ENCODE measurements at regions not wholly inside any gene's neighbourhood (a gene's known extent, or its start where the extent isn't known, plus 50 kb on each side); places are given as distances from the start of the nearest gene placed in this dataset.

- TF ChIP-seq CTCF (IDR thresholded peaks at IDR 0.05) (no peak), POLR2A (IDR thresholded peaks at IDR 0.05) (no peak)
These were observed 380.8 kb downstream of the FBXW7 start for GRCh38 chr4:152155070-152155469.

All from esophagus squamous epithelium (tissue), 4 donors.